Body of pancreas (tissue), 4 donors: ENCODE measurements at regions not wholly inside any gene's neighbourhood (a gene's known extent, or its start where the extent isn't known, plus 50 kb on each side); places are given as distances from the start of the nearest gene placed in this dataset.
A peak's percentile ranks its signal among the peaks of the same experiment; 100 is the strongest.

Experiments
- ATAC-seq: fragments of 150-250 bp; one replicate; pipeline ENCODE4 v1.9.1; 2016
- DNase-seq, 4 donors: peaks; one replicate each; pipeline ENCODE4 v3.0.0-alpha.2; 2019
- H3K27ac ChIP-seq, 4 donors: fragments of 200-600 bp; sonication (generic); 1 replicate in 3 of 4; 2 replicates in 1 of 4; pipeline versions ENCODE4 v1.5.1 to v1.6.1; 2016 to 2019; ENCODE audit warnings: mild to moderate bottlenecking in 1 of 4, mixed read lengths in 1 of 4, moderate library complexity in 1 of 4
- H3K27me3 ChIP-seq, 2 donors: fragments of 200-600 bp; sonication (generic); one replicate each; pipeline ENCODE4 v1.6.0; 2016; ENCODE audit warnings: mild to moderate bottlenecking in 1 of 2
- H3K36me3 ChIP-seq, 2 donors: fragments of 200-600 bp; sonication (generic); replicated peaks in 1 of 2; 2 replicates each; pipeline ENCODE4 v1.5.1; 2016; ENCODE audit warnings: low read depth in 2 of 2; ENCODE audit not compliant: insufficient read depth in 1 of 2
- H3K4me1 ChIP-seq: fragments of 200-600 bp; sonication (generic); one replicate; pipeline ENCODE4 v1.6.0; 2016
- H3K4me3 ChIP-seq, 2 donors: fragments of 200-600 bp; sonication (generic); 1 replicate in 1 of 2; 2 replicates in 1 of 2; pipeline ENCODE4 v1.5.1; 2016 to 2019
- H3K9me3 ChIP-seq, 3 donors: fragments of 200-600 bp; sonication (generic); 1 replicate in 2 of 3; 2 replicates in 1 of 3; pipeline ENCODE4 v1.5.1; 2016
- POLR2A ChIP-seq, 3 donors: fragments of 450-650 bp; IDR thresholded peaks; one replicate each; pipeline ENCODE4 v1.6.1; 2016; ENCODE audit warnings: antibody characterized with exemption in 3 of 3, mild to moderate bottlenecking in 2 of 3
- WGBS, 2 donors: methylation state at CpG; one replicate each; pipeline ENCODE4 v1.1.5; 2017; 5-methylcytosine and 5-hydroxymethylcytosine counted together
- intact Hi-C: fragments of 100-400 bp; cut with DNase I; formaldehyde crosslinking; loops from one replicate; pipeline ENCODE4 v1.15.1; 2023
- TF ChIP-seq, protein P1 (sequence below), 7 experiments: fragments of 450-650 bp in 4 of 7; fragments of 200-600 bp in 3 of 7; sonication (generic) in 3 of 7; IDR thresholded peaks; one replicate each; pipeline ENCODE4 v1.5.1; 2016 to 2019; ENCODE audit warnings: antibody characterized with exemption in 7 of 7

DNA sequence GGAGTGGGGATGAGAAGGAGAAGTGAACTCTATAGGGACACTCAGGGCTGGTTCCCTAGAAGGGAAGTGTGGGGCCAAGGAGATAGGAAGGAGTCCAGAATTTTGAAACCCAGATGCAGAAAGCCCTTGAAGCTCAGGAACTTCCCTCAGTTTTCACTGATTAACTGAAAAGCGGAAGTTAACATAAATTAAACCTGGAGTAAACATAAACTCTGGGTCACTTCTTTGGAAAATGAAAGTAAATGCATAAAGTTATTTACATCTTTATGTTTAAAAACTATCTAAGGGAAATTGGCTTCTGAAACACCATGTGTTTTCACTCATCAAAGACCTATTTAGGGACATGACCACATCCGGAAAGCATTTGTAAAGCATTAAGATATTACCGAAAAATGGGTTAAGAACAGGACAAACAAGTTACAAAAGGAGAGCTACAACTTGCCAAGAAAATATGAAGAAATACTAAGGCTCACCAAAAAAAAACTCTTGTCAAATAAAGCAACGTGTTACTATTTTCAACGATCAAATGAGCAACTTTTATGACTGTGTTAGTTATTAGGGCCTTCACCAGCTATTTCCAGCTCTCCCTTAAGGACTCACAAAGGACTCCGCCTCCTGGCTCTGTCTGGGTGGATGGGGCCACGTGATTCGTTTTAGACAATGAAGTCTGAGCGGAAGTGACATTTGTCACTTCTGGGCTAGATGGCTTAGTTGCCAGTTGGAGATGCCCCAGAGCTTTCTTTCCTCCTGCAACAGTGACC lies 439.1 kb upstream of the ZNF507 start:
- no peak overlapping the region for H3K4me3 ChIP-seq
- TF ChIP-seq POLR2A (IDR thresholded peaks at IDR 0.05) = no peak
- TF ChIP-seq, protein P1, sequence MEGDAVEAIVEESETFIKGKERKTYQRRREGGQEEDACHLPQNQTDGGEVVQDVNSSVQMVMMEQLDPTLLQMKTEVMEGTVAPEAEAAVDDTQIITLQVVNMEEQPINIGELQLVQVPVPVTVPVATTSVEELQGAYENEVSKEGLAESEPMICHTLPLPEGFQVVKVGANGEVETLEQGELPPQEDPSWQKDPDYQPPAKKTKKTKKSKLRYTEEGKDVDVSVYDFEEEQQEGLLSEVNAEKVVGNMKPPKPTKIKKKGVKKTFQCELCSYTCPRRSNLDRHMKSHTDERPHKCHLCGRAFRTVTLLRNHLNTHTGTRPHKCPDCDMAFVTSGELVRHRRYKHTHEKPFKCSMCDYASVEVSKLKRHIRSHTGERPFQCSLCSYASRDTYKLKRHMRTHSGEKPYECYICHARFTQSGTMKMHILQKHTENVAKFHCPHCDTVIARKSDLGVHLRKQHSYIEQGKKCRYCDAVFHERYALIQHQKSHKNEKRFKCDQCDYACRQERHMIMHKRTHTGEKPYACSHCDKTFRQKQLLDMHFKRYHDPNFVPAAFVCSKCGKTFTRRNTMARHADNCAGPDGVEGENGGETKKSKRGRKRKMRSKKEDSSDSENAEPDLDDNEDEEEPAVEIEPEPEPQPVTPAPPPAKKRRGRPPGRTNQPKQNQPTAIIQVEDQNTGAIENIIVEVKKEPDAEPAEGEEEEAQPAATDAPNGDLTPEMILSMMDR (IDR thresholded peaks at IDR 0.05) = no peak
- H3K27me3 ChIP-seq = no peaks in the 10 kb centered on the region
- peak in 1 of 4 donors; percentile 5 for DNase-seq
- H3K36me3 ChIP-seq = no peaks in the 10 kb centered on the region
- ATAC-seq = peak; percentile 55
- H3K27ac ChIP-seq = no peak overlapping the region
- intact Hi-C loops = no loop called here
- H3K9me3 ChIP-seq = no peaks in the 10 kb centered on the region
- WGBS, 2 donors = 35 to 53% methylated on average over 9 of the region's 9 CpGs
- H3K4me1 ChIP-seq = no peaks in the 10 kb centered on the region

DNA sequence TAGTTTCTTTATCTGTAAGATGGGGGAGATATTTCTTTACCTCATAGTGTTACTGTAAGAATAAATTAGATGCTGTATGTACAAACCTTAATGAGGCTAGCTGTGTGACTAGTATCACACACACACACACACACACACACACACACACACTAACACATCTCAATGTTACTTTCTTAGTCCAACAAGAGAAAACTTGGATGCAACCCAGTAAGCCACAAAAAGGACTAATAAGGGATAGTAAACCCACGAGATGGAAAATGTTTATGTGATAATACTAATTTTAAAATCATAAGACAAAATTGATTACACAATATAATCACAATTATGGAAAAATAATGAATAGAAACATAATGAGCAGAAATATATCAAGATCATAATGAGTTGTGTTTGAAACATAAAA lies 437.7 kb upstream of the ZNF507 start:
- Histone ChIP-seq H3K4me1 (no peaks in the 10 kb centered on the region), H3K9me3 (no peaks in the 10 kb centered on the region), H3K36me3 (no peaks in the 10 kb centered on the region), H3K27me3 (no peaks in the 10 kb centered on the region), H3K27ac (no peak overlapping the region), H3K4me3 (no peak overlapping the region)
- no peak for ATAC-seq
- TF ChIP-seq, protein P1 (IDR thresholded peaks at IDR 0.05) = no peak
- no peak for DNase-seq
- intact Hi-C loops = no loop called here
- 18 to 35% methylated on average over 1 of the region's 1 CpG for WGBS, 2 donors

DNA sequence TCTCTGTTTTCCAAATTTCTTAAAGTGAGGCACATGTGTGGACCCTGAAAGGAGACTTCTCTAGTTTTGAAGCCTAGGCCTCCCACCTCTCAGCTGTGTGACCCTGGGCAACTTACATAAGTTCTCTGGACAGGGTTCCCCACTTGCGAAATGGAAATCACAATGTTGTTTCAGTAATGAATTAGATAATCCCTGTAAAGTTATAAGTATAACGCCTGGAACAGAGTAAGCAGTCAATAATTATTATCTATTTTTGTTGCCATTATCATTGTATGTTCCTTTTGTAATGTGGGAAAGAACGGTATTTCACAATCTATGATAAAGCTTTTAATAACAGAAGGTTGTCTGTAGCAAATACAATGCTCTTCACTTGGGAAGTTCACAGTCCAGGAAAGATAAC lies 437.3 kb upstream of the ZNF507 start:
- DNase-seq (no peak), ATAC-seq (no peak)
- H3K4me3 ChIP-seq = no peak overlapping the region
- WGBS, 2 donors = 40 to 46% methylated on average over 3 of the region's 3 CpGs
- H3K9me3 ChIP-seq = no peaks in the 10 kb centered on the region
- H3K27me3 ChIP-seq = no peaks in the 10 kb centered on the region
- intact Hi-C loops = no loop called here
- TF ChIP-seq POLR2A (IDR thresholded peaks at IDR 0.05) = no peak
- TF ChIP-seq, protein P1 (IDR thresholded peaks at IDR 0.05) = no peak
- H3K36me3 ChIP-seq = no peaks in the 10 kb centered on the region
- H3K4me1 ChIP-seq = no peaks in the 10 kb centered on the region
- H3K27ac ChIP-seq = no peak overlapping the region

DNA sequence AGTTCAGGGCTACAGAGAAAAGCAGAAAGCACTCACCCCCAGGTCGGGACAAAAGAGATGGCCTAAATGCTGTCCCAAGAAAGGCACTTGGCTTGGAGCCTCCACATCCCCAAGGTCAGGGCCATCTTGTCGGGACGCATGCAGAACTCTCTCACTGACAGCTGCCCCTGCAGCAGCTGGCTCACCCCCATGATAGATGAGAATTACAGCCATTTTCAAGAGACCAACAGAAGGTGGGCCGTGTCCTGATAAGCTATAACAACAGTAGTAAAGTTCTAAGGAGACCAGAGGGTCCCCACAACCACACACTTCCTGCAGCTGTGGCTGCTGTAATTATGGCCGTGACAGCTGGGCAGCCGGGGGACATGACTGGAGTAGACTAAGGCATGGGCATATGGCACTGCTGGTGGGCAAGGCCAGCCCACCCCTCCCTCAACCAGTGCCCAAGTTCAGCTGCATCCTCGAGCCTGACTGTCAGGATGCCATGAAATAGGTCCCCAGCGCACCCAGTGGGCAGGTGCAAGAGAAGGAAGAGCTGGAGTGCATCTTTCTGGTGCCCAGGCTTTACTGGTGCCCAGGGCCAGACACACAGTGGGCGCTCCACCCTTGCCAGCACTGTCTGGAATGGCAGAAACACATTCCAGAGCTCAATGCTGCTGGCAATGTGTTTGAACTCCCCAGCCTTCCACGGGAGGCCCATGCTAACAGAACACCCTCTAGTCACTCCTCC lies 436.7 kb upstream of the ZNF507 start:
- WGBS, 2 donors = 40 to 43% methylated on average over 6 to 10 of the region's 10 CpGs
- Histone ChIP-seq H3K9me3 (no peaks in the 10 kb centered on the region), H3K27me3 (no peaks in the 10 kb centered on the region), H3K36me3 (no peaks in the 10 kb centered on the region), H3K27ac (no peak overlapping the region), H3K4me3 (no peak overlapping the region), H3K4me1 (no peaks in the 10 kb centered on the region)
- DNase-seq = no peak
- intact Hi-C loops = no loop called here
- TF ChIP-seq, protein P1 (IDR thresholded peaks at IDR 0.05) = no peak
- TF ChIP-seq POLR2A (IDR thresholded peaks at IDR 0.05) = no peak
- ATAC-seq = no peak
